WTC11 (cell line): ENCODE measurements at regions not wholly inside any gene's neighbourhood (a gene's known extent, or its start where the extent isn't known, plus 50 kb on each side); places are given as distances from the start of the nearest gene placed in this dataset.

Experiments
- CTCF ChIP-seq: fragments of 200-600 bp; IDR thresholded peaks from 2 replicates; pipeline ENCODE4 v1.8.0; 2022; ENCODE audit warnings: antibody characterized with exemption
- MXD4 ChIP-seq: fragments of 250-450 bp; sonication (Bioruptor Pico); IDR thresholded peaks from 2 replicates; pipeline ENCODE4 v1.8.0; 2021; ENCODE audit warnings: mild to moderate bottlenecking, moderate library complexity, borderline replicate concordance
- ZNF138 ChIP-seq: sonication (generic); formaldehyde crosslinking; conservative IDR thresholded peaks from 2 replicates; pipeline ENCODE4 v1.8.1; 2022; ENCODE audit warnings: mild to moderate bottlenecking, moderate library complexity, missing genetic modification reagents
- ZNF671 ChIP-seq: fragments of 250-450 bp; sonication (Bioruptor Pico); IDR thresholded peaks from 2 replicates; pipeline ENCODE4 v1.8.0; 2021; ENCODE audit warnings: mild to moderate bottlenecking
- TF ChIP-seq, protein P1 (sequence below): sonication (generic); formaldehyde crosslinking; IDR thresholded peaks from 2 replicates; pipeline ENCODE4 v1.8.1; 2023; ENCODE audit warnings: mild to moderate bottlenecking, missing genetic modification reagents, borderline replicate concordance

GRCh38 chr5:68822796-68823195, 271.0 kb upstream of the SLC30A5 start:
- TF ChIP-seq, protein P1, sequence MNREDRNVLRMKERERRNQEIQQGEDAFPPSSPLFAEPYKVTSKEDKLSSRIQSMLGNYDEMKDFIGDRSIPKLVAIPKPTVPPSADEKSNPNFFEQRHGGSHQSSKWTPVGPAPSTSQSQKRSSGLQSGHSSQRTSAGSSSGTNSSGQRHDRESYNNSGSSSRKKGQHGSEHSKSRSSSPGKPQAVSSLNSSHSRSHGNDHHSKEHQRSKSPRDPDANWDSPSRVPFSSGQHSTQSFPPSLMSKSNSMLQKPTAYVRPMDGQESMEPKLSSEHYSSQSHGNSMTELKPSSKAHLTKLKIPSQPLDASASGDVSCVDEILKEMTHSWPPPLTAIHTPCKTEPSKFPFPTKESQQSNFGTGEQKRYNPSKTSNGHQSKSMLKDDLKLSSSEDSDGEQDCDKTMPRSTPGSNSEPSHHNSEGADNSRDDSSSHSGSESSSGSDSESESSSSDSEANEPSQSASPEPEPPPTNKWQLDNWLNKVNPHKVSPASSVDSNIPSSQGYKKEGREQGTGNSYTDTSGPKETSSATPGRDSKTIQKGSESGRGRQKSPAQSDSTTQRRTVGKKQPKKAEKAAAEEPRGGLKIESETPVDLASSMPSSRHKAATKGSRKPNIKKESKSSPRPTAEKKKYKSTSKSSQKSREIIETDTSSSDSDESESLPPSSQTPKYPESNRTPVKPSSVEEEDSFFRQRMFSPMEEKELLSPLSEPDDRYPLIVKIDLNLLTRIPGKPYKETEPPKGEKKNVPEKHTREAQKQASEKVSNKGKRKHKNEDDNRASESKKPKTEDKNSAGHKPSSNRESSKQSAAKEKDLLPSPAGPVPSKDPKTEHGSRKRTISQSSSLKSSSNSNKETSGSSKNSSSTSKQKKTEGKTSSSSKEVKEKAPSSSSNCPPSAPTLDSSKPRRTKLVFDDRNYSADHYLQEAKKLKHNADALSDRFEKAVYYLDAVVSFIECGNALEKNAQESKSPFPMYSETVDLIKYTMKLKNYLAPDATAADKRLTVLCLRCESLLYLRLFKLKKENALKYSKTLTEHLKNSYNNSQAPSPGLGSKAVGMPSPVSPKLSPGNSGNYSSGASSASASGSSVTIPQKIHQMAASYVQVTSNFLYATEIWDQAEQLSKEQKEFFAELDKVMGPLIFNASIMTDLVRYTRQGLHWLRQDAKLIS (CRISPR knock-in tag), result no peak
- TF ChIP-seq MXD4 (CRISPR knock-in tag) (no peak), ZNF138 (CRISPR knock-in tag) (no peak), ZNF671 (CRISPR knock-in tag) (no peak), CTCF (no peak)
